Testis (tissue), 2 donors: ENCODE measurements at regions not wholly inside any gene's neighbourhood (a gene's known extent, or its start where the extent isn't known, plus 50 kb on each side); places are given as distances from the start of the nearest gene placed in this dataset.

Experiments
- DNase-seq: peaks from one replicate; pipeline ENCODE4 v3.0.0-alpha.2; 2019
- H3K27ac ChIP-seq, 2 donors: fragments of 200-600 bp; sonication (generic); one replicate each; pipeline ENCODE4 v1.5.1; 2019
- H3K27me3 ChIP-seq: fragments of 200-600 bp; sonication (generic); one replicate; pipeline ENCODE4 v1.5.1; 2019
- H3K36me3 ChIP-seq: fragments of 200-600 bp; sonication (generic); one replicate; pipeline ENCODE4 v1.5.1; 2017; ENCODE audit warnings: low read depth; ENCODE audit errors: missing control alignments
- H3K4me1 ChIP-seq: fragments of 200-600 bp; sonication (generic); one replicate; pipeline ENCODE4 v1.5.1; 2019
- H3K4me3 ChIP-seq, 2 donors: fragments of 200-600 bp; sonication (generic); one replicate each; pipeline ENCODE4 v1.5.1; 2017 to 2019
- H3K9me3 ChIP-seq: fragments of 200-600 bp; sonication (generic); one replicate; pipeline ENCODE4 v1.5.1; 2017
- POLR2A ChIP-seq: fragments of 450-650 bp; IDR thresholded peaks from one replicate; pipeline ENCODE4 v1.6.1; 2017; ENCODE audit warnings: antibody characterized with exemption, mild to moderate bottlenecking, moderate library complexity
- WGBS, 2 donors: methylation state at CpG; one replicate each; pipeline ENCODE4 v1.1.5; 2018; 5-methylcytosine and 5-hydroxymethylcytosine counted together
- intact Hi-C: fragments of 100-400 bp; cut with DNase I; formaldehyde crosslinking; loops from one replicate; pipeline ENCODE4 v1.15.1; 2023; ENCODE audit warnings: low total_unique reads
- TF ChIP-seq, protein P1 (sequence below), 3 experiments: fragments of 450-650 bp in 2 of 3; fragments of 200-600 bp in 1 of 3; sonication (generic) in 1 of 3; IDR thresholded peaks; one replicate each; pipeline ENCODE4 v1.5.1; 2016 to 2019; ENCODE audit warnings: antibody characterized with exemption in 3 of 3, mild to moderate bottlenecking in 2 of 3, moderate library complexity in 1 of 3

- H3K27ac ChIP-seq: no peak overlapping the region
- H3K4me1 ChIP-seq: no peaks in the 10 kb centered on the region
- H3K36me3 ChIP-seq: no peaks in the 10 kb centered on the region
- H3K9me3 ChIP-seq: no peaks in the 10 kb centered on the region
- no peak for TF ChIP-seq POLR2A
- TF ChIP-seq, protein P1, sequence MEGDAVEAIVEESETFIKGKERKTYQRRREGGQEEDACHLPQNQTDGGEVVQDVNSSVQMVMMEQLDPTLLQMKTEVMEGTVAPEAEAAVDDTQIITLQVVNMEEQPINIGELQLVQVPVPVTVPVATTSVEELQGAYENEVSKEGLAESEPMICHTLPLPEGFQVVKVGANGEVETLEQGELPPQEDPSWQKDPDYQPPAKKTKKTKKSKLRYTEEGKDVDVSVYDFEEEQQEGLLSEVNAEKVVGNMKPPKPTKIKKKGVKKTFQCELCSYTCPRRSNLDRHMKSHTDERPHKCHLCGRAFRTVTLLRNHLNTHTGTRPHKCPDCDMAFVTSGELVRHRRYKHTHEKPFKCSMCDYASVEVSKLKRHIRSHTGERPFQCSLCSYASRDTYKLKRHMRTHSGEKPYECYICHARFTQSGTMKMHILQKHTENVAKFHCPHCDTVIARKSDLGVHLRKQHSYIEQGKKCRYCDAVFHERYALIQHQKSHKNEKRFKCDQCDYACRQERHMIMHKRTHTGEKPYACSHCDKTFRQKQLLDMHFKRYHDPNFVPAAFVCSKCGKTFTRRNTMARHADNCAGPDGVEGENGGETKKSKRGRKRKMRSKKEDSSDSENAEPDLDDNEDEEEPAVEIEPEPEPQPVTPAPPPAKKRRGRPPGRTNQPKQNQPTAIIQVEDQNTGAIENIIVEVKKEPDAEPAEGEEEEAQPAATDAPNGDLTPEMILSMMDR (IDR thresholded peaks at IDR 0.05): no peak
- WGBS, 2 donors: 43 to 80% methylated on average over 3 to 5 of the region's 5 CpGs
- DNase-seq: no peak
- no peaks in the 10 kb centered on the region for H3K27me3 ChIP-seq
- no peak overlapping the region for H3K4me3 ChIP-seq
- intact Hi-C loops: no loop called here
Measured at GRCh38 chrX:40998123-40998522, 87.1 kb upstream of the USP9X start.

- intact Hi-C loops: no loop called here
- Histone ChIP-seq H3K4me1 (no peaks in the 10 kb centered on the region), H3K27me3 (no peaks in the 10 kb centered on the region), H3K9me3 (no peaks in the 10 kb centered on the region), H3K4me3 (no peak overlapping the region), H3K36me3 (no peaks in the 10 kb centered on the region), H3K27ac (no peak overlapping the region)
- TF ChIP-seq, protein P1 (IDR thresholded peaks at IDR 0.05): no peak
- no peak for TF ChIP-seq POLR2A
- no peak for DNase-seq
Measured at GRCh38 chrX:41001327-41001726, 83.9 kb upstream of the USP9X start.

GRCh38 chrX:41002026-41002425 is 83.2 kb upstream of the USP9X start:
- Histone ChIP-seq H3K9me3 (no peaks in the 10 kb centered on the region), H3K4me3 (no peak overlapping the region), H3K36me3 (no peaks in the 10 kb centered on the region), H3K27ac (no peak overlapping the region), H3K4me1 (no peaks in the 10 kb centered on the region), H3K27me3 (no peaks in the 10 kb centered on the region)
- DNase-seq: no peak
- intact Hi-C loops: no loop called here
- TF ChIP-seq, protein P1 (IDR thresholded peaks at IDR 0.05): no peak
- no peak for TF ChIP-seq POLR2A
- 74 to 97% methylated on average over 3 to 5 of the region's 6 CpGs for WGBS, 2 donors

DNA sequence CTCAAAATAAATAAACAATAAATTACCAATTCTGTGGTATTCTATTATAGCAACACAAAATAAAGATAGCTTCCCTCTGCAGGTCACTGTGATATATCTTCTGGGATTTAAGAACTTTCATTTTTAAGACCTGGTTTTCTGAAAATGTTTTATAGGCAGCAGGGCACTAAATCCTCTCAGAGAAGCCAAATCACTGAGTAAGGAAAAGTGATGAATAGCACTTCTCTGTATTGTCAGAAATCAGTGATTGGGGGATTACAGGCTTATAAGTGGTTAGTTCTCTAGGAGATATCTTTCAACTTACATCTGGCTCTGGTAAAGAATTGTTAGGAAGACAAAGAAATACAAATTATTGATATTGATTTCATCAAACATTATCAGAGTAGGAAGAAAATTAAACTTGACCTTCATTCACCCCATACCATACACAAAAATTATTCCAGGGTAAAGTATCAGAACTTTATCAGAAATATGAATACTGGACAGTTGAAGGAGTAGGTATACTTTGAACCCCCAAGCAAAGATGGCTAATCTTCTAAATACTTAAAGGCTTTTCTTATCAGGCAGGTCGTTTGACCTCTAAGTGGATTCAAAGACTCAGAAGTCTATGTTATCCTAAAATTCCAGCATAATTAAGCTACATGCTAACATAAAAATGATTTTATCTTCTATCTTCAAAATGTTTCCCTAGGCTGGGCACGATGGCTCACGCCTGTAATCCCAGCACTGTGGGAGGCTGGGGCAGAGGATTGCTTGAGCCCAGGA is 81.6 kb upstream of the USP9X start:
- Histone ChIP-seq H3K4me1 (no peaks in the 10 kb centered on the region), H3K27ac (no peak overlapping the region), H3K4me3 (no peak overlapping the region), H3K27me3 (no peaks in the 10 kb centered on the region), H3K36me3 (no peaks in the 10 kb centered on the region), H3K9me3 (no peaks in the 10 kb centered on the region)
- WGBS, 2 donors: 76 to 82% methylated on average over 3 of the region's 3 CpGs
- intact Hi-C loops: no loop called here
- no peak for TF ChIP-seq POLR2A
- TF ChIP-seq, protein P1 (IDR thresholded peaks at IDR 0.05): no peak
- DNase-seq: no peak

- H3K9me3 ChIP-seq: no peaks in the 10 kb centered on the region
- 53 to 59% methylated on average over 3 of the region's 3 CpGs for WGBS, 2 donors
- no peaks in the 10 kb centered on the region for H3K4me1 ChIP-seq
- no peak overlapping the region for H3K27ac ChIP-seq
- H3K4me3 ChIP-seq: no peak overlapping the region
- no peak for DNase-seq
- H3K36me3 ChIP-seq: no peaks in the 10 kb centered on the region
- intact Hi-C loops: no loop called here
- no peaks in the 10 kb centered on the region for H3K27me3 ChIP-seq
- TF ChIP-seq, protein P1 (IDR thresholded peaks at IDR 0.05): no peak
- no peak for TF ChIP-seq POLR2A
Measured at GRCh38 chrX:41005445-41005992, 79.7 kb upstream of the USP9X start.
